OCI-LY1 (cell line): ENCODE measurements at regions not wholly inside any gene's neighbourhood (a gene's known extent, or its start where the extent isn't known, plus 50 kb on each side); places are given as distances from the start of the nearest gene placed in this dataset.

ENCODE experiments used
- EZH2 ChIP-seq: fragments of 200-600 bp; sonication (generic), shearing (Covaris generic); IDR thresholded peaks from 2 replicates; pipeline ENCODE4 v1.8.0; 2017; ENCODE audit warnings: borderline replicate concordance, mixed run types, mild to moderate bottlenecking, antibody characterized with exemption, low read length, moderate library complexity, mixed read lengths
- TF ChIP-seq, protein P1 (sequence below): fragments of 200-600 bp; sonication (generic), shearing (Covaris generic); IDR thresholded peaks from 2 replicates; pipeline ENCODE4 v1.5.1; 2017; ENCODE audit warnings: mild to moderate bottlenecking, antibody characterized with exemption, low read length, moderate library complexity, mixed read lengths

DNA sequence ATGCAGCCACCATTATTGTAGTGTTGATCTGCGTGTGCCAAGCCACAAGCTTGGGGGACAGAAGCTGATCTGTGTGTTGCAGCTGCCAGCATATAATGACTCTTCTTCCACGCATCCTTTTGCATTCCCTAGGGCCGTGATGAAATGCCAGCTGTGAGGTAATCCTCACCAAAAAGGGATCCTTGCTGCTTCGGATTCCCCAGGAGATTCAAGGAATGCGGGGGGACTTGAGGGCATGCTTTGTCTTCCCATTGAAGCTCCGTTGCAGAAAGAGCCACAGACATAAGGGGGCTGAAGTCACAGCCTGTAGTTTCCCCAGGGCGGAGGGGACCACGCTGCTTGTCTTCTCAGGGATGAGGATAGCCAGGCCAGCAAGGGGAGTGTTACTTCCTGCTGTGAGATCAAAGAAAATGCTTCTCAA lies 281.6 kb upstream of the FMN2 start:
- TF ChIP-seq, protein P1, sequence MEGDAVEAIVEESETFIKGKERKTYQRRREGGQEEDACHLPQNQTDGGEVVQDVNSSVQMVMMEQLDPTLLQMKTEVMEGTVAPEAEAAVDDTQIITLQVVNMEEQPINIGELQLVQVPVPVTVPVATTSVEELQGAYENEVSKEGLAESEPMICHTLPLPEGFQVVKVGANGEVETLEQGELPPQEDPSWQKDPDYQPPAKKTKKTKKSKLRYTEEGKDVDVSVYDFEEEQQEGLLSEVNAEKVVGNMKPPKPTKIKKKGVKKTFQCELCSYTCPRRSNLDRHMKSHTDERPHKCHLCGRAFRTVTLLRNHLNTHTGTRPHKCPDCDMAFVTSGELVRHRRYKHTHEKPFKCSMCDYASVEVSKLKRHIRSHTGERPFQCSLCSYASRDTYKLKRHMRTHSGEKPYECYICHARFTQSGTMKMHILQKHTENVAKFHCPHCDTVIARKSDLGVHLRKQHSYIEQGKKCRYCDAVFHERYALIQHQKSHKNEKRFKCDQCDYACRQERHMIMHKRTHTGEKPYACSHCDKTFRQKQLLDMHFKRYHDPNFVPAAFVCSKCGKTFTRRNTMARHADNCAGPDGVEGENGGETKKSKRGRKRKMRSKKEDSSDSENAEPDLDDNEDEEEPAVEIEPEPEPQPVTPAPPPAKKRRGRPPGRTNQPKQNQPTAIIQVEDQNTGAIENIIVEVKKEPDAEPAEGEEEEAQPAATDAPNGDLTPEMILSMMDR, result no peak
- no peak for TF ChIP-seq EZH2
